DOHH2 (cell line): ENCODE measurements at regions not wholly inside any gene's neighbourhood (a gene's known extent, or its start where the extent isn't known, plus 50 kb on each side); places are given as distances from the start of the nearest gene placed in this dataset.

Experiments used
- H3F3A ChIP-seq: fragments of 200-600 bp; sonication (generic), shearing (Covaris generic); 2 replicates; pipeline ENCODE4 v1.6.0; 2016; ENCODE audit warnings: antibody characterized with exemption, mild to moderate bottlenecking; ENCODE audit not compliant: control insufficient read depth, insufficient read depth
- H3K27ac ChIP-seq: fragments of 200-600 bp; sonication (generic); 2 replicates; pipeline ENCODE4 v1.5.1; 2014; ENCODE audit warnings: low read depth, mild to moderate bottlenecking, low read length, moderate library complexity
- H3K27me3 ChIP-seq: fragments of 200-600 bp; sonication (generic); 2 replicates; pipeline ENCODE4 v1.6.1; 2014; ENCODE audit warnings: mild to moderate bottlenecking, low read length, mixed read lengths; ENCODE audit not compliant: control insufficient read depth
- H3K36me3 ChIP-seq: fragments of 200-600 bp; sonication (generic); 2 replicates; pipeline ENCODE4 v1.6.1; 2014; ENCODE audit warnings: mild to moderate bottlenecking, low read length, moderate library complexity, mixed read lengths; ENCODE audit not compliant: control insufficient read depth
- H3K4me1 ChIP-seq: fragments of 200-600 bp; sonication (generic); 2 replicates; pipeline ENCODE4 v1.6.1; 2014; ENCODE audit warnings: mild to moderate bottlenecking, low read length, mixed read lengths; ENCODE audit not compliant: control insufficient read depth
- H3K4me2 ChIP-seq: fragments of 200-600 bp; sonication (generic); 2 replicates; pipeline ENCODE4 v1.6.0; 2014; ENCODE audit warnings: mild to moderate bottlenecking, low read length, moderate library complexity
- H3K4me3 ChIP-seq: fragments of 200-600 bp; sonication (generic); 2 replicates; pipeline ENCODE4 v1.5.1; 2014; ENCODE audit warnings: mild to moderate bottlenecking, low read length, mixed read lengths
- H3K79me2 ChIP-seq: fragments of 200-600 bp; sonication (generic); 2 replicates; pipeline ENCODE4 v1.6.1; 2014; ENCODE audit warnings: mild to moderate bottlenecking, low read length, mixed read lengths; ENCODE audit not compliant: control insufficient read depth
- H3K9me2 ChIP-seq: fragments of 200-600 bp; sonication (generic); replicated peaks from 2 replicates; pipeline ENCODE4 v1.6.1; 2014; ENCODE audit warnings: mild to moderate bottlenecking, low read length, mixed read lengths; ENCODE audit not compliant: control insufficient read depth
- H3K9me3 ChIP-seq: fragments of 200-600 bp; sonication (generic); 2 replicates; pipeline ENCODE4 v1.6.1; 2014; ENCODE audit warnings: antibody characterized with exemption, low read length, mixed read lengths; ENCODE audit not compliant: control insufficient read depth, insufficient read depth
- H4K20me1 ChIP-seq: fragments of 200-600 bp; sonication (generic); 2 replicates; pipeline ENCODE4 v1.6.0; 2014; ENCODE audit warnings: low read depth, mild to moderate bottlenecking, antibody characterized with exemption, low read length, moderate library complexity; ENCODE audit not compliant: control insufficient read depth, insufficient read depth
- EZH2phosphoT487 ChIP-seq: fragments of 200-600 bp; sonication (generic); IDR thresholded peaks from 2 replicates; pipeline ENCODE4 v1.6.1; 2017; ENCODE audit warnings: borderline replicate concordance, mild to moderate bottlenecking, antibody characterized with exemption, low read length, moderate library complexity, mixed read lengths
- TF ChIP-seq, protein P1 (sequence below): fragments of 200-600 bp; sonication (generic); IDR thresholded peaks from one replicate; pipeline ENCODE4 v1.5.1; 2014; ENCODE audit warnings: antibody characterized with exemption, mild to moderate bottlenecking, low read depth, low read length; ENCODE audit not compliant: poor library complexity, severe bottlenecking

DNA sequence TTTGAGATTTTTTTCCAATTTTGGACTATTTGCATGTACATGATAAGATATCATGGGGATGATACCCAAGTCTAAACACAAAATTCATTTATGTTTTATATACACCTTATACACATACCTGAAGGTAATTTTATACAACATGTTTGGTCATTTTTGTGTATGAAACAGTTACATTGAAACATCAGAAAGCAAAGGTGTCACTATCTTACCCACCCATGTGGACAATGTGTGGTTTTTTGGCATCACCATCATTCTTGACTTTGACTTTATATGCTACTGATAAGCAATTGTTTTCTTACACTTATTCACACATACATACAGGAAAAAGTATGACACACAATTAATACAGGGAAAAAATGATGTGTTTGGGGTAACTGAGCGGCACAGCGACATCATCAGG, 51.0 kb upstream of the ACVR1 start:
- no peaks in the 10 kb centered on the region for H3F3A ChIP-seq
- no peak overlapping the region for H3K27ac ChIP-seq
- H3K36me3 ChIP-seq = no peaks in the 10 kb centered on the region
- no peaks in the 10 kb centered on the region for H4K20me1 ChIP-seq
- no peaks in the 10 kb centered on the region for H3K9me2 ChIP-seq
- no peak overlapping the region for H3K4me2 ChIP-seq
- H3K27me3 ChIP-seq = no peaks in the 10 kb centered on the region
- no peaks in the 10 kb centered on the region for H3K4me1 ChIP-seq
- no peaks in the 10 kb centered on the region for H3K79me2 ChIP-seq
- H3K9me3 ChIP-seq = no peaks in the 10 kb centered on the region
- no peak for TF ChIP-seq EZH2phosphoT487
- TF ChIP-seq, protein P1, sequence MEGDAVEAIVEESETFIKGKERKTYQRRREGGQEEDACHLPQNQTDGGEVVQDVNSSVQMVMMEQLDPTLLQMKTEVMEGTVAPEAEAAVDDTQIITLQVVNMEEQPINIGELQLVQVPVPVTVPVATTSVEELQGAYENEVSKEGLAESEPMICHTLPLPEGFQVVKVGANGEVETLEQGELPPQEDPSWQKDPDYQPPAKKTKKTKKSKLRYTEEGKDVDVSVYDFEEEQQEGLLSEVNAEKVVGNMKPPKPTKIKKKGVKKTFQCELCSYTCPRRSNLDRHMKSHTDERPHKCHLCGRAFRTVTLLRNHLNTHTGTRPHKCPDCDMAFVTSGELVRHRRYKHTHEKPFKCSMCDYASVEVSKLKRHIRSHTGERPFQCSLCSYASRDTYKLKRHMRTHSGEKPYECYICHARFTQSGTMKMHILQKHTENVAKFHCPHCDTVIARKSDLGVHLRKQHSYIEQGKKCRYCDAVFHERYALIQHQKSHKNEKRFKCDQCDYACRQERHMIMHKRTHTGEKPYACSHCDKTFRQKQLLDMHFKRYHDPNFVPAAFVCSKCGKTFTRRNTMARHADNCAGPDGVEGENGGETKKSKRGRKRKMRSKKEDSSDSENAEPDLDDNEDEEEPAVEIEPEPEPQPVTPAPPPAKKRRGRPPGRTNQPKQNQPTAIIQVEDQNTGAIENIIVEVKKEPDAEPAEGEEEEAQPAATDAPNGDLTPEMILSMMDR = no peak
- H3K4me3 ChIP-seq = no peak overlapping the region
